ENCODE measurements at regions not wholly inside any gene's neighbourhood (a gene's known extent, or its start where the extent isn't known, plus 50 kb on each side); places are given as distances from the start of the nearest gene placed in this dataset.

- TF ChIP-seq, protein P1, sequence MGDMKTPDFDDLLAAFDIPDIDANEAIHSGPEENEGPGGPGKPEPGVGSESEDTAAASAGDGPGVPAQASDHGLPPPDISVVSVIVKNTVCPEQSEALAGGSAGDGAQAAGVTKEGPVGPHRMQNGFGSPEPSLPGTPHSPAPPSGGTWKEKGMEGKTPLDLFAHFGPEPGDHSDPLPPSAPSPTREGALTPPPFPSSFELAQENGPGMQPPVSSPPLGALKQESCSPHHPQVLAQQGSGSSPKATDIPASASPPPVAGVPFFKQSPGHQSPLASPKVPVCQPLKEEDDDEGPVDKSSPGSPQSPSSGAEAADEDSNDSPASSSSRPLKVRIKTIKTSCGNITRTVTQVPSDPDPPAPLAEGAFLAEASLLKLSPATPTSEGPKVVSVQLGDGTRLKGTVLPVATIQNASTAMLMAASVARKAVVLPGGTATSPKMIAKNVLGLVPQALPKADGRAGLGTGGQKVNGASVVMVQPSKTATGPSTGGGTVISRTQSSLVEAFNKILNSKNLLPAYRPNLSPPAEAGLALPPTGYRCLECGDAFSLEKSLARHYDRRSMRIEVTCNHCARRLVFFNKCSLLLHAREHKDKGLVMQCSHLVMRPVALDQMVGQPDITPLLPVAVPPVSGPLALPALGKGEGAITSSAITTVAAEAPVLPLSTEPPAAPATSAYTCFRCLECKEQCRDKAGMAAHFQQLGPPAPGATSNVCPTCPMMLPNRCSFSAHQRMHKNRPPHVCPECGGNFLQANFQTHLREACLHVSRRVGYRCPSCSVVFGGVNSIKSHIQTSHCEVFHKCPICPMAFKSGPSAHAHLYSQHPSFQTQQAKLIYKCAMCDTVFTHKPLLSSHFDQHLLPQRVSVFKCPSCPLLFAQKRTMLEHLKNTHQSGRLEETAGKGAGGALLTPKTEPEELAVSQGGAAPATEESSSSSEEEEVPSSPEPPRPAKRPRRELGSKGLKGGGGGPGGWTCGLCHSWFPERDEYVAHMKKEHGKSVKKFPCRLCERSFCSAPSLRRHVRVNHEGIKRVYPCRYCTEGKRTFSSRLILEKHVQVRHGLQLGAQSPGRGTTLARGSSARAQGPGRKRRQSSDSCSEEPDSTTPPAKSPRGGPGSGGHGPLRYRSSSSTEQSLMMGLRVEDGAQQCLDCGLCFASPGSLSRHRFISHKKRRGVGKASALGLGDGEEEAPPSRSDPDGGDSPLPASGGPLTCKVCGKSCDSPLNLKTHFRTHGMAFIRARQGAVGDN (IDR thresholded peaks at IDR 0.05), result no peak
- no peak for TF ChIP-seq RAD21 (IDR thresholded peaks at IDR 0.05; ENCODE audit: insufficient read depth, low read depth, low read length)
- TF ChIP-seq, protein P2, sequence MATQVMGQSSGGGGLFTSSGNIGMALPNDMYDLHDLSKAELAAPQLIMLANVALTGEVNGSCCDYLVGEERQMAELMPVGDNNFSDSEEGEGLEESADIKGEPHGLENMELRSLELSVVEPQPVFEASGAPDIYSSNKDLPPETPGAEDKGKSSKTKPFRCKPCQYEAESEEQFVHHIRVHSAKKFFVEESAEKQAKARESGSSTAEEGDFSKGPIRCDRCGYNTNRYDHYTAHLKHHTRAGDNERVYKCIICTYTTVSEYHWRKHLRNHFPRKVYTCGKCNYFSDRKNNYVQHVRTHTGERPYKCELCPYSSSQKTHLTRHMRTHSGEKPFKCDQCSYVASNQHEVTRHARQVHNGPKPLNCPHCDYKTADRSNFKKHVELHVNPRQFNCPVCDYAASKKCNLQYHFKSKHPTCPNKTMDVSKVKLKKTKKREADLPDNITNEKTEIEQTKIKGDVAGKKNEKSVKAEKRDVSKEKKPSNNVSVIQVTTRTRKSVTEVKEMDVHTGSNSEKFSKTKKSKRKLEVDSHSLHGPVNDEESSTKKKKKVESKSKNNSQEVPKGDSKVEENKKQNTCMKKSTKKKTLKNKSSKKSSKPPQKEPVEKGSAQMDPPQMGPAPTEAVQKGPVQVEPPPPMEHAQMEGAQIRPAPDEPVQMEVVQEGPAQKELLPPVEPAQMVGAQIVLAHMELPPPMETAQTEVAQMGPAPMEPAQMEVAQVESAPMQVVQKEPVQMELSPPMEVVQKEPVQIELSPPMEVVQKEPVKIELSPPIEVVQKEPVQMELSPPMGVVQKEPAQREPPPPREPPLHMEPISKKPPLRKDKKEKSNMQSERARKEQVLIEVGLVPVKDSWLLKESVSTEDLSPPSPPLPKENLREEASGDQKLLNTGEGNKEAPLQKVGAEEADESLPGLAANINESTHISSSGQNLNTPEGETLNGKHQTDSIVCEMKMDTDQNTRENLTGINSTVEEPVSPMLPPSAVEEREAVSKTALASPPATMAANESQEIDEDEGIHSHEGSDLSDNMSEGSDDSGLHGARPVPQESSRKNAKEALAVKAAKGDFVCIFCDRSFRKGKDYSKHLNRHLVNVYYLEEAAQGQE (IDR thresholded peaks at IDR 0.05; ENCODE audit: low read depth, low read length), result no peak
- TF ChIP-seq TCF7 (IDR thresholded peaks at IDR 0.05; ENCODE audit: borderline replicate concordance), result no peak
Observed at GRCh38 chr10:81534991-81535390, 340.0 kb upstream of the NRG3 start (continued).

- ATAC-seq (no peak), DNase-seq (ENCODE audit: low read depth, low spot score) (no peak), FAIRE-seq (no peak)
- no peak overlapping the region for H3K27ac ChIP-seq (ENCODE audit: control insufficient read depth, insufficient read depth)
- POLR2A ChIA-PET, result no interaction called here
- H3K9ac ChIP-seq (ENCODE audit: control insufficient read depth, insufficient read depth, low read length), result no peak overlapping the region
- H3K36me3 ChIP-seq (ENCODE audit: control insufficient read depth in 2 of 2, insufficient read depth in 2 of 2, low read length in 1 of 2), result no peaks in the 10 kb centered on the region
- SMC1A ChIA-PET (ENCODE audit: uncharacterized antibody, unreplicated experiment), result no interaction called here
- in situ Hi-C loops (cut with MboI) (no loop called here), intact Hi-C loops (cut with micrococcal nuclease; ENCODE audit: unreplicated experiment) (no loop called here)
- RAD21 ChIA-PET (ENCODE audit: unreplicated experiment), result no interaction called here
- no peaks in the 10 kb centered on the region for H3K4me1 ChIP-seq (ENCODE audit: control insufficient read depth, insufficient read depth, low read length)
- H4K20me1 ChIP-seq (ENCODE audit: control insufficient read depth, insufficient read depth), result no peaks in the 10 kb centered on the region
- no peaks in the 10 kb centered on the region for H3K27me3 ChIP-seq (replicated peaks in 1 of 2; ENCODE audit: control insufficient read depth in 2 of 2, insufficient read depth in 2 of 2, low read length in 1 of 2)
- H3K9me3 ChIP-seq (replicated peaks; ENCODE audit: control insufficient read depth, insufficient read depth, low read length), result no peaks in the 10 kb centered on the region
- H3K79me2 ChIP-seq (ENCODE audit: control insufficient read depth, insufficient read depth, low read length), result no peaks in the 10 kb centered on the region
- no peak overlapping the region for H3K4me3 ChIP-seq
- BruUV-seq (replicated peaks), result no TSS peak
- CTCF ChIA-PET, result no interaction called here
- H3K4me2 ChIP-seq (ENCODE audit: control insufficient read depth, insufficient read depth), result no peak overlapping the region
- no peak overlapping the region for H2AFZ ChIP-seq (ENCODE audit: control insufficient read depth, low read depth, low read length)
- TF ChIP-seq KAT2A (conservative IDR thresholded peaks at IDR 0.05; ENCODE audit: control insufficient read depth, low read depth, low read length) (no peak), RBBP5 (conservative IDR thresholded peaks at IDR 0.05) (no peak), MLLT1 (IDR thresholded peaks at IDR 0.05) (no peak), ZNF274 (IDR thresholded peaks at IDR 0.05; ENCODE audit: insufficient read depth, insufficient read length) (no peak), ZBED1 (IDR thresholded peaks at IDR 0.05; ENCODE audit: borderline replicate concordance) (no peak), CEBPB (IDR thresholded peaks at IDR 0.05; ENCODE audit: borderline replicate concordance in 1 of 2, low read depth in 2 of 2, low read length in 2 of 2) (no peak), BHLHE40 (IDR thresholded peaks at IDR 0.05; ENCODE audit: borderline replicate concordance in 1 of 2, low read depth in 2 of 2, low read length in 1 of 2) (no peak), CBX3 (IDR thresholded peaks at IDR 0.05; ENCODE audit: borderline replicate concordance, low read depth) (no peak), TCF3 (IDR thresholded peaks at IDR 0.05; ENCODE audit: borderline replicate concordance, insufficient read depth, low read depth, low read length) (no peak)
- TF ChIP-seq, protein P3, sequence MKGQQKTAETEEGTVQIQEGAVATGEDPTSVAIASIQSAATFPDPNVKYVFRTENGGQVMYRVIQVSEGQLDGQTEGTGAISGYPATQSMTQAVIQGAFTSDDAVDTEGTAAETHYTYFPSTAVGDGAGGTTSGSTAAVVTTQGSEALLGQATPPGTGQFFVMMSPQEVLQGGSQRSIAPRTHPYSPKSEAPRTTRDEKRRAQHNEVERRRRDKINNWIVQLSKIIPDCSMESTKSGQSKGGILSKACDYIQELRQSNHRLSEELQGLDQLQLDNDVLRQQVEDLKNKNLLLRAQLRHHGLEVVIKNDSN (IDR thresholded peaks at IDR 0.05; ENCODE audit: borderline replicate concordance, extremely low read length, insufficient read depth, low read depth, low read length), result no peak
Observed at GRCh38 chr10:81541517-81541916, 333.5 kb upstream of the NRG3 start.
